ENCODE measurements at regions not wholly inside any gene's neighbourhood (a gene's known extent, or its start where the extent isn't known, plus 50 kb on each side); places are given as distances from the start of the nearest gene placed in this dataset.

DNA sequence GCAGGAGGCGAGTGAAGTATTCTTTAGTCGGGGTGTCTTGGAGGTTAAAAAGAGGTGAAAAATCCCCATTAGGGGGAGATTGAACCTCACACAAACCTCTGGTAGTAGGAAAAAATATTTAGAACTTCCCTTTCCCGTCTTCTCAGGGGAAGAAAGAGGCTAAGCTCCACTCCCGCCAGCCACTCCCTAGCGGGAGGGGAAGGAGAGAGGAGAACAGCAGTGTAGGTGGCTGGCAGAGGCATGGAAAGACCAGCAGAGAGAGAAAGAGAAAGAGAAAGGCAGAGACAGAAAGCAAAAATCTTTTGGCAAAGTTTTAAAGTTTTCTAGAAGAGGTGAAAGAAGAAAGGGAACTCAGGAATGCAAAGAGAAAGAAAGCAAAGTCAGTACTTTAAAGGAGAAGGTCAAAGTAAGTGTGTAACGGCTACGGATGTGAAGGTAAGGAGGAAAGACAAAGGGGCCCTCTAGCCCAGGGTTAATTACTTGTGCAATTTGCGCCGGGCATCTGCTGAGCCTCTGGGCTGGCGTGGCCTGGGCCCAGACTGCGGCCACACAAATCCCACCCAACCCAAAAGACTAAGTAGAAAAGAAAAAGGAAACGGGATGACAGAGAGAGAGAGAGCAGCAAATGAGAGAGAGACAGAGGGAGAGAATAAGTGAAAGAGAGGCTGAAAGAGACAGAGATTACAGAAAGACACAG is 72.3 kb upstream of the ZNF746 start:
- no peak for TF ChIP-seq POLR2A (IDR thresholded peaks at IDR 0.05)
- TF ChIP-seq, protein P1, sequence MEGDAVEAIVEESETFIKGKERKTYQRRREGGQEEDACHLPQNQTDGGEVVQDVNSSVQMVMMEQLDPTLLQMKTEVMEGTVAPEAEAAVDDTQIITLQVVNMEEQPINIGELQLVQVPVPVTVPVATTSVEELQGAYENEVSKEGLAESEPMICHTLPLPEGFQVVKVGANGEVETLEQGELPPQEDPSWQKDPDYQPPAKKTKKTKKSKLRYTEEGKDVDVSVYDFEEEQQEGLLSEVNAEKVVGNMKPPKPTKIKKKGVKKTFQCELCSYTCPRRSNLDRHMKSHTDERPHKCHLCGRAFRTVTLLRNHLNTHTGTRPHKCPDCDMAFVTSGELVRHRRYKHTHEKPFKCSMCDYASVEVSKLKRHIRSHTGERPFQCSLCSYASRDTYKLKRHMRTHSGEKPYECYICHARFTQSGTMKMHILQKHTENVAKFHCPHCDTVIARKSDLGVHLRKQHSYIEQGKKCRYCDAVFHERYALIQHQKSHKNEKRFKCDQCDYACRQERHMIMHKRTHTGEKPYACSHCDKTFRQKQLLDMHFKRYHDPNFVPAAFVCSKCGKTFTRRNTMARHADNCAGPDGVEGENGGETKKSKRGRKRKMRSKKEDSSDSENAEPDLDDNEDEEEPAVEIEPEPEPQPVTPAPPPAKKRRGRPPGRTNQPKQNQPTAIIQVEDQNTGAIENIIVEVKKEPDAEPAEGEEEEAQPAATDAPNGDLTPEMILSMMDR (IDR thresholded peaks at IDR 0.05): no peak

Measured in testis (tissue), 2 donors.